ENCODE measurements at regions not wholly inside any gene's neighbourhood (a gene's known extent, or its start where the extent isn't known, plus 50 kb on each side); places are given as distances from the start of the nearest gene placed in this dataset.

DNA sequence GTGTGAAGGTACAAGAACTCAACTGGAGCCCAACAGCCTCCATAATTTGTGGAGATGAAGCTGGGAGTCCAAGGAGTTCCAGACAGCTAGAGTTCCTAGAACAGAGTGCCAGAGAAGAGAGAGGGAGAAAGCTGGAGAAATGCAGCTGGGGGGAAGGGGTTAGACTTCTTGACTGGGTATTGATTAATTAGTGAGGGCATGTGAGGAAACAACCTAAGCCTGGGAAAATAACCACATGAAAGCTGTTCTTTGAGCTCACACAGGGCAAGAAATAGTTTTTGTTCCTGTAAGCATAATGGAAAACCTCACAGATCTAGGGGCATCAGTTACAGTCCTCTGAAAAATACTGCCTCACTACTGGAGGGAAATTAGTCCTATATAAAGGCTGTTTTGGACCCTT is 230.5 kb upstream of the FKBP1C start (continued):
- no peak for TF ChIP-seq TEAD4 (IDR thresholded peaks at IDR 0.05; ENCODE audit: low read depth, low read length)
- TF ChIP-seq CREB1 (IDR thresholded peaks at IDR 0.05) = no peak
- no peak for TF ChIP-seq NANOG (IDR thresholded peaks at IDR 0.05; ENCODE audit: insufficient read depth, low read depth, low read length, poor library complexity, severe bottlenecking)
- no peak for TF ChIP-seq KDM4A (IDR thresholded peaks at IDR 0.05; ENCODE audit: low read depth, low read length, severe bottlenecking)
- no peak for TF ChIP-seq SIRT6 (IDR thresholded peaks at IDR 0.05; ENCODE audit: low read length)
- no peak for TF ChIP-seq CHD1 (IDR thresholded peaks at IDR 0.05; ENCODE audit: low read depth, low read length)
